HEK293 (cell line): ENCODE measurements at regions not wholly inside any gene's neighbourhood (a gene's known extent, or its start where the extent isn't known, plus 50 kb on each side); places are given as distances from the start of the nearest gene placed in this dataset.
A peak's percentile ranks its signal among the peaks of the same experiment; 100 is the strongest.

Experiments used
- CTCF ChIA-PET: fragments of 350-600 bp; formaldehyde crosslinking; extraction: SDS; loops from one replicate; lab custom pipeline; 2021; ENCODE audit warnings: antibody characterized with exemption; lab: Yijun Ruan, JAX
- POLR2A ChIA-PET: fragments of 300-600 bp; formaldehyde crosslinking; extraction: SDS; loops from one replicate; lab custom pipeline; 2020; ENCODE audit warnings: antibody characterized with exemption, inconsistent platforms; lab: Yijun Ruan, JAX
- H3K27ac ChIP-seq: fragments of 200-500 bp; sonication (Bioruptor generic); 2 replicates; pipeline ENCODE4 v1.5.1; 2014; ENCODE audit warnings: low read depth, low read length, control low read depth, inconsistent platforms; ENCODE audit errors: extremely low read depth
- H3K36me3 ChIP-seq, 2 experiments: fragments of 200-500 bp in 1 of 2; sonication (Bioruptor generic) in 1 of 2; 1 replicate in 1 of 2; 2 replicates in 1 of 2; pipeline ENCODE4 v1.5.1; 2014 to 2017; ENCODE audit warnings: inconsistent platforms in 2 of 2, low read length in 2 of 2; ENCODE audit not compliant: control insufficient read depth in 2 of 2, insufficient read depth in 1 of 2
- H3K4me1 ChIP-seq: fragments of 200-500 bp; sonication (Bioruptor generic); 2 replicates; pipeline ENCODE4 v1.5.1; 2014; ENCODE audit warnings: mild to moderate bottlenecking, low read length, inconsistent platforms; ENCODE audit not compliant: control insufficient read depth, insufficient read depth
- H3K4me3 ChIP-seq: 2 replicates; pipeline ENCODE4 v1.5.1; 2011; ENCODE audit warnings: low read depth, mild to moderate bottlenecking, control low read depth, low read length, moderate library complexity
- H3K9me3 ChIP-seq: fragments of 200-500 bp; sonication (Bioruptor generic); 2 replicates; pipeline ENCODE4 v1.5.1; 2014; ENCODE audit warnings: low read depth, low read length, inconsistent platforms; ENCODE audit not compliant: control insufficient read depth, insufficient read depth
- GFI1B ChIP-seq: fragments of 450-650 bp; formaldehyde crosslinking; IDR thresholded peaks from 2 replicates; pipeline ENCODE4 v1.5.1; 2016; ENCODE audit warnings: missing biosample characterization, missing genetic modification characterization
- PRDM1 ChIP-seq: fragments of 450-650 bp; formaldehyde crosslinking; IDR thresholded peaks from 2 replicates; pipeline ENCODE4; 2016; ENCODE audit warnings: missing biosample characterization, missing genetic modification characterization
- WT1 ChIP-seq: fragments of 450-650 bp; formaldehyde crosslinking; IDR thresholded peaks from 2 replicates; pipeline ENCODE4 v1.5.1; 2016; ENCODE audit warnings: missing biosample characterization, missing genetic modification characterization
- YY1 ChIP-seq: fragments of 450-650 bp; formaldehyde crosslinking; IDR thresholded peaks from 2 replicates; pipeline ENCODE4 v1.5.1; 2018; ENCODE audit warnings: missing biosample characterization, missing genetic modification characterization
- YY2 ChIP-seq: fragments of 450-650 bp; formaldehyde crosslinking; IDR thresholded peaks from 2 replicates; pipeline ENCODE4 v1.5.1; 2016; ENCODE audit warnings: missing biosample characterization, missing genetic modification characterization
- ZBTB1 ChIP-seq: fragments of 450-650 bp; formaldehyde crosslinking; IDR thresholded peaks from 2 replicates; pipeline ENCODE4 v1.5.1; 2016; ENCODE audit warnings: missing biosample characterization, missing genetic modification characterization
- ZFHX2 ChIP-seq: fragments of 450-650 bp; formaldehyde crosslinking; conservative IDR thresholded peaks from 2 replicates; pipeline ENCODE4 v1.5.1; 2016; ENCODE audit warnings: missing biosample characterization, missing genetic modification characterization
- ZNF121 ChIP-seq: fragments of 450-650 bp; formaldehyde crosslinking; IDR thresholded peaks from 2 replicates; pipeline ENCODE4 v1.5.1; 2016; ENCODE audit warnings: missing biosample characterization, missing genetic modification characterization
- ZNF133 ChIP-seq: fragments of 450-650 bp; formaldehyde crosslinking; IDR thresholded peaks from 2 replicates; pipeline ENCODE4 v1.5.1; 2016; ENCODE audit warnings: missing biosample characterization, missing genetic modification characterization
- ZNF16 ChIP-seq: fragments of 450-650 bp; formaldehyde crosslinking; IDR thresholded peaks from 2 replicates; pipeline ENCODE4 v1.5.1; 2016; ENCODE audit warnings: low read depth, missing biosample characterization, missing genetic modification characterization
- ZNF19 ChIP-seq: fragments of 450-650 bp; formaldehyde crosslinking; IDR thresholded peaks from 2 replicates; pipeline ENCODE4; 2016; ENCODE audit warnings: missing biosample characterization, missing genetic modification characterization, low read depth
- ZNF202 ChIP-seq: fragments of 450-650 bp; formaldehyde crosslinking; IDR thresholded peaks from 2 replicates; pipeline ENCODE4 v1.5.1; 2016; ENCODE audit warnings: missing biosample characterization, missing genetic modification characterization, borderline replicate concordance
- ZNF239 ChIP-seq: fragments of 450-650 bp; formaldehyde crosslinking; IDR thresholded peaks from 2 replicates; pipeline ENCODE4 v1.5.1; 2016; ENCODE audit warnings: missing biosample characterization, missing genetic modification characterization
- ZNF311 ChIP-seq: fragments of 450-650 bp; formaldehyde crosslinking; IDR thresholded peaks from 2 replicates; pipeline ENCODE4 v1.5.1; 2017; ENCODE audit warnings: missing biosample characterization, missing genetic modification characterization, borderline replicate concordance
- ZNF423 ChIP-seq: fragments of 450-650 bp; formaldehyde crosslinking; IDR thresholded peaks from 2 replicates; pipeline ENCODE4 v1.5.1; 2016; ENCODE audit warnings: missing biosample characterization, missing genetic modification characterization
- ZNF501 ChIP-seq: fragments of 450-650 bp; formaldehyde crosslinking; IDR thresholded peaks from 2 replicates; pipeline ENCODE4 v1.5.1; 2016; ENCODE audit warnings: missing biosample characterization, missing genetic modification characterization
- ZNF548 ChIP-seq: fragments of 450-650 bp; formaldehyde crosslinking; IDR thresholded peaks from 2 replicates; pipeline ENCODE4 v1.5.1; 2016; ENCODE audit warnings: missing biosample characterization, missing genetic modification characterization
- ZNF560 ChIP-seq: fragments of 450-650 bp; formaldehyde crosslinking; IDR thresholded peaks from 2 replicates; pipeline ENCODE4 v1.5.1; 2017; ENCODE audit warnings: missing biosample characterization, missing genetic modification characterization, borderline replicate concordance
- ZNF610 ChIP-seq: fragments of 450-650 bp; formaldehyde crosslinking; IDR thresholded peaks from 2 replicates; pipeline ENCODE4 v1.5.1; 2016; ENCODE audit warnings: missing biosample characterization, missing genetic modification characterization, borderline replicate concordance
- ZNF623 ChIP-seq: fragments of 450-650 bp; formaldehyde crosslinking; IDR thresholded peaks from 2 replicates; pipeline ENCODE4 v1.5.1; 2016; ENCODE audit warnings: missing biosample characterization, missing genetic modification characterization
- ZNF629 ChIP-seq: fragments of 450-650 bp; formaldehyde crosslinking; IDR thresholded peaks from 2 replicates; pipeline ENCODE4 v1.5.1; 2017; ENCODE audit warnings: missing biosample characterization, missing genetic modification characterization
- ZNF658 ChIP-seq: fragments of 450-650 bp; formaldehyde crosslinking; IDR thresholded peaks from 2 replicates; pipeline ENCODE4; 2016; ENCODE audit warnings: missing biosample characterization, missing genetic modification characterization
- ZNF670 ChIP-seq: fragments of 450-650 bp; formaldehyde crosslinking; IDR thresholded peaks from 2 replicates; pipeline ENCODE4 v1.5.1; 2016; ENCODE audit warnings: missing biosample characterization, missing genetic modification characterization, low read depth
- ZNF677 ChIP-seq: fragments of 450-650 bp; IDR thresholded peaks from 2 replicates; pipeline ENCODE4 v1.5.0; 2018; ENCODE audit warnings: missing biosample characterization, mild to moderate bottlenecking, missing genetic modification characterization, moderate library complexity
- ZNF701 ChIP-seq: fragments of 450-650 bp; formaldehyde crosslinking; IDR thresholded peaks from 2 replicates; pipeline ENCODE4 v1.5.1; 2016; ENCODE audit warnings: missing biosample characterization, missing genetic modification characterization
- ZNF76 ChIP-seq: fragments of 450-650 bp; formaldehyde crosslinking; IDR thresholded peaks from 2 replicates; pipeline ENCODE4; 2016; ENCODE audit warnings: low read depth, missing biosample characterization, missing genetic modification characterization, borderline replicate concordance
- ZNF777 ChIP-seq: fragments of 450-650 bp; formaldehyde crosslinking; IDR thresholded peaks from 2 replicates; pipeline ENCODE4 v1.5.1; 2017; ENCODE audit warnings: missing biosample characterization, missing genetic modification characterization, borderline replicate concordance
- ZNF792 ChIP-seq: fragments of 450-650 bp; formaldehyde crosslinking; IDR thresholded peaks from 2 replicates; pipeline ENCODE4 v1.5.1; 2016; ENCODE audit warnings: missing biosample characterization, missing genetic modification characterization
- ZNF843 ChIP-seq: fragments of 450-650 bp; formaldehyde crosslinking; IDR thresholded peaks from 2 replicates; pipeline ENCODE4 v1.5.1; 2016; ENCODE audit warnings: missing biosample characterization, missing genetic modification characterization
- TF ChIP-seq, protein P1 (sequence below): fragments of 450-650 bp; formaldehyde crosslinking; IDR thresholded peaks from 2 replicates; pipeline ENCODE4 v1.5.1; 2017; ENCODE audit warnings: missing biosample characterization, missing genetic modification characterization
- TF ChIP-seq, protein P2 (sequence below): fragments of 450-650 bp; IDR thresholded peaks from 2 replicates; pipeline ENCODE4 v1.5.1; 2018; ENCODE audit warnings: missing biosample characterization, mild to moderate bottlenecking, missing genetic modification characterization
- TF ChIP-seq, protein P3 (sequence below): fragments of 450-650 bp; formaldehyde crosslinking; IDR thresholded peaks from 2 replicates; pipeline ENCODE4 v1.5.1; 2016; ENCODE audit warnings: missing biosample characterization, missing genetic modification characterization
- TF ChIP-seq, protein P4 (sequence below): fragments of 450-650 bp; formaldehyde crosslinking; IDR thresholded peaks from 2 replicates; pipeline ENCODE4 v1.5.1; 2016; ENCODE audit warnings: missing biosample characterization, missing genetic modification characterization

DNA sequence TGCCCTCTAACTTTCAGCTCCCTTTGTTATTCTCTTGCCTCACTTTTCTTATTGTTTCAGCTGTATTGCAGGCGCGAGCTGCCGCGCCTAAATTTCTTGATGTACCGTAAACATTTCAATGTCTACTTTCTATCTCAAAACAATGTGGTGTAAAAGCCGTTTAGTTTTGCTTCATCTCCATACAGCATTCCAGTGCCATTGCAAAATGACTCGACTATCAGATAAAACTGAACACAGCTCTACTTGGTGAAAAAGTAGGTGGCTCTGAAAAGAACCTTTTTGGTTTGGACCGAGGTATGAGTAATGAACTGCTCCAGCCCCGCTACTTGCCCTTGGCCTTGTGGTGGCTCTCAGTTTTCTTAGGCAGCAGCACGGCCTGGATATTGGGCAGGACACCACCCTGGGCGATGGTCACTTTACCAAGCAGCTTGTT lies 74.6 kb downstream of the OR2B2 start:
- no peaks in the 10 kb centered on the region for H3K36me3 ChIP-seq
- ChIA-PET CTCF (interaction anchor here (0.6 to 5.1 kb wide), 7 partner anchors 13 to 623 kb away, joined by 3 to 38 read pairs (median 4); a partner anchor contains a TSS), POLR2A (interaction anchor here (0.6 to 6.4 kb wide), 37 partner anchors 11 to 1811 kb away, joined by 3 to 220 read pairs (median 5); partner anchors contain the start of genes ZKSCAN8, ZNF165, ZSCAN23 and ZSCAN26)
- H3K4me1 ChIP-seq = no peaks in the 10 kb centered on the region
- peak overlapping the region; percentile 65 for H3K4me3 ChIP-seq
- peak overlapping the region; percentile 90 for H3K27ac ChIP-seq
- H3K9me3 ChIP-seq = no peaks in the 10 kb centered on the region
- TF ChIP-seq WT1 (no peak), ZNF548 (tag by site-specific recombination) (no peak), ZNF670 (tag by site-specific recombination) (no peak), ZNF610 (no peak), ZNF76 (no peak), ZNF239 (tag by site-specific recombination) (no peak), ZNF560 (tag by site-specific recombination) (no peak), ZNF623 (tag by site-specific recombination) (0 out of 2 replicates have a peak, but pooled peaks have one; percentile 8), ZNF792 (tag by site-specific recombination) (0 out of 2 replicates have a peak, but pooled peaks have one; percentile 10), ZFHX2 (tag by site-specific recombination) (no peak), ZNF423 (no peak), ZNF501 (tag by site-specific recombination) (no peak), ZNF202 (tag by site-specific recombination) (no peak), ZNF121 (tag by site-specific recombination) (peak; percentile 64; the same call in 1 of the 2 replicates), ZNF133 (no peak), ZNF677 (no peak), ZNF629 (tag by site-specific recombination) (no peak), PRDM1 (0 out of 2 replicates have a peak, but pooled peaks have one; percentile 97), ZBTB1 (tag by site-specific recombination) (no peak), ZNF658 (tag by site-specific recombination) (no peak), ZNF701 (no peak), YY2 (tag by site-specific recombination) (no peak), ZNF16 (no peak), ZNF311 (tag by site-specific recombination) (no peak), GFI1B (tag by site-specific recombination) (no peak), ZNF19 (no peak), ZNF843 (tag by site-specific recombination) (no peak), YY1 (tag by site-specific recombination) (peak; percentile 16; the same call in 1 of the 2 replicates), ZNF777 (tag by site-specific recombination) (no peak)
- TF ChIP-seq, protein P1, sequence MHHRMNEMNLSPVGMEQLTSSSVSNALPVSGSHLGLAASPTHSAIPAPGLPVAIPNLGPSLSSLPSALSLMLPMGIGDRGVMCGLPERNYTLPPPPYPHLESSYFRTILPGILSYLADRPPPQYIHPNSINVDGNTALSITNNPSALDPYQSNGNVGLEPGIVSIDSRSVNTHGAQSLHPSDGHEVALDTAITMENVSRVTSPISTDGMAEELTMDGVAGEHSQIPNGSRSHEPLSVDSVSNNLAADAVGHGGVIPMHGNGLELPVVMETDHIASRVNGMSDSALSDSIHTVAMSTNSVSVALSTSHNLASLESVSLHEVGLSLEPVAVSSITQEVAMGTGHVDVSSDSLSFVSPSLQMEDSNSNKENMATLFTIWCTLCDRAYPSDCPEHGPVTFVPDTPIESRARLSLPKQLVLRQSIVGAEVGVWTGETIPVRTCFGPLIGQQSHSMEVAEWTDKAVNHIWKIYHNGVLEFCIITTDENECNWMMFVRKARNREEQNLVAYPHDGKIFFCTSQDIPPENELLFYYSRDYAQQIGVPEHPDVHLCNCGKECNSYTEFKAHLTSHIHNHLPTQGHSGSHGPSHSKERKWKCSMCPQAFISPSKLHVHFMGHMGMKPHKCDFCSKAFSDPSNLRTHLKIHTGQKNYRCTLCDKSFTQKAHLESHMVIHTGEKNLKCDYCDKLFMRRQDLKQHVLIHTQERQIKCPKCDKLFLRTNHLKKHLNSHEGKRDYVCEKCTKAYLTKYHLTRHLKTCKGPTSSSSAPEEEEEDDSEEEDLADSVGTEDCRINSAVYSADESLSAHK (tag by site-specific recombination) = no peak
- TF ChIP-seq, protein P2, sequence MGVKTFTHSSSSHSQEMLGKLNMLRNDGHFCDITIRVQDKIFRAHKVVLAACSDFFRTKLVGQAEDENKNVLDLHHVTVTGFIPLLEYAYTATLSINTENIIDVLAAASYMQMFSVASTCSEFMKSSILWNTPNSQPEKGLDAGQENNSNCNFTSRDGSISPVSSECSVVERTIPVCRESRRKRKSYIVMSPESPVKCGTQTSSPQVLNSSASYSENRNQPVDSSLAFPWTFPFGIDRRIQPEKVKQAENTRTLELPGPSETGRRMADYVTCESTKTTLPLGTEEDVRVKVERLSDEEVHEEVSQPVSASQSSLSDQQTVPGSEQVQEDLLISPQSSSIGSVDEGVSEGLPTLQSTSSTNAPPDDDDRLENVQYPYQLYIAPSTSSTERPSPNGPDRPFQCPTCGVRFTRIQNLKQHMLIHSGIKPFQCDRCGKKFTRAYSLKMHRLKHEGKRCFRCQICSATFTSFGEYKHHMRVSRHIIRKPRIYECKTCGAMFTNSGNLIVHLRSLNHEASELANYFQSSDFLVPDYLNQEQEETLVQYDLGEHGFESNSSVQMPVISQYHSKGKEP (tag by site-specific recombination) = no peak
- TF ChIP-seq, protein P3, sequence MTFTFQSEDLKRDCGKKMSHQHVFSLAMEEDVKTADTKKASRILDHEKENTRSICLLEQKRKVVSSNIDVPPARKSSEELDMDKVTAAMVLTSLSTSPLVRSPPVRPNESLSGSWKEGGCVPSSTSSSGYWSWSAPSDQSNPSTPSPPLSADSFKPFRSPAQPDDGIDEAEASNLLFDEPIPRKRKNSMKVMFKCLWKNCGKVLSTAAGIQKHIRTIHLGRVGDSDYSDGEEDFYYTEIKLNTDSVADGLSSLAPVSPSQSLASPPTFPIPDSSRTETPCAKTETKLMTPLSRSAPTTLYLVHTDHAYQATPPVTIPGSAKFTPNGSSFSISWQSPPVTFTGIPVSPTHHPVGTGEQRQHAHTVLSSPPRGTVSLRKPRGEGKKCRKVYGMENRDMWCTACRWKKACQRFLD (tag by site-specific recombination) = no peak
- TF ChIP-seq, protein P4, sequence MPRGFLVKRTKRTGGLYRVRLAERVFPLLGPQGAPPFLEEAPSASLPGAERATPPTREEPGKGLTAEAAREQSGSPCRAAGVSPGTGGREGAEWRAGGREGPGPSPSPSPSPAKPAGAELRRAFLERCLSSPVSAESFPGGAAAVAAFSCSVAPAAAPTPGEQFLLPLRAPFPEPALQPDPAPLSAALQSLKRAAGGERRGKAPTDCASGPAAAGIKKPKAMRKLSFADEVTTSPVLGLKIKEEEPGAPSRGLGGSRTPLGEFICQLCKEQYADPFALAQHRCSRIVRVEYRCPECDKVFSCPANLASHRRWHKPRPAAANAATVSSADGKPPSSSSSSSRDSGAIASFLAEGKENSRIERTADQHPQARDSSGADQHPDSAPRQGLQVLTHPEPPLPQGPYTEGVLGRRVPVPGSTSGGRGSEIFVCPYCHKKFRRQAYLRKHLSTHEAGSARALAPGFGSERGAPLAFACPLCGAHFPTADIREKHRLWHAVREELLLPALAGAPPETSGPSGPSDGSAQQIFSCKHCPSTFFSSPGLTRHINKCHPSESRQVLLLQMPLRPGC (tag by site-specific recombination) = no peak
